Liver (tissue), 8 donors: ENCODE measurements at regions not wholly inside any gene's neighbourhood (a gene's known extent, or its start where the extent isn't known, plus 50 kb on each side); places are given as distances from the start of the nearest gene placed in this dataset.

ENCODE experiments used
- DNase-seq: peaks from one replicate; pipeline ENCODE4 v3.0.0-alpha.2; 2017; ENCODE audit warnings: low spot score
- H3K27ac ChIP-seq, 2 donors: one replicate each; pipeline ENCODE4 v1.7.0; 2013; ENCODE audit warnings: inconsistent platforms in 2 of 2, low read length in 2 of 2, control low read depth in 1 of 2, low read depth in 1 of 2, mild to moderate bottlenecking in 1 of 2
- H3K27me3 ChIP-seq, 4 donors: one replicate each; pipeline versions ENCODE4 v1.6.1 to v1.7.0; 2013; ENCODE audit warnings: low read length in 3 of 4, inconsistent platforms in 1 of 4, mild to moderate bottlenecking in 1 of 4, moderate library complexity in 1 of 4; ENCODE audit not compliant: control insufficient read depth in 4 of 4, insufficient read depth in 4 of 4
- H3K36me3 ChIP-seq, 4 donors: one replicate each; pipeline versions ENCODE4 v1.6.1 to v1.7.0; 2013; ENCODE audit warnings: low read length in 3 of 4, mild to moderate bottlenecking in 3 of 4, low read depth in 1 of 4, moderate library complexity in 1 of 4; ENCODE audit not compliant: control insufficient read depth in 4 of 4, insufficient read depth in 3 of 4
- H3K4me1 ChIP-seq, 4 donors: one replicate each; pipeline versions ENCODE4 v1.6.1 to v1.7.0; 2013; ENCODE audit warnings: low read length in 3 of 4, mild to moderate bottlenecking in 3 of 4, moderate library complexity in 1 of 4; ENCODE audit not compliant: control insufficient read depth in 4 of 4, insufficient read depth in 4 of 4
- H3K4me3 ChIP-seq, 3 donors: one replicate each; pipeline versions ENCODE4 v1.6.1 to v1.7.0; 2013; ENCODE audit warnings: low read length in 3 of 3, control low read depth in 1 of 3, low read depth in 1 of 3, mild to moderate bottlenecking in 1 of 3
- H3K9ac ChIP-seq, 2 donors: one replicate each; pipeline ENCODE4 v1.7.0; 2013; ENCODE audit warnings: low read length in 2 of 2, mild to moderate bottlenecking in 2 of 2, moderate library complexity in 2 of 2, control low read depth in 1 of 2, low read depth in 1 of 2
- H3K9me3 ChIP-seq, 4 donors: one replicate each; pipeline versions ENCODE4 v1.6.1 to v1.7.0; 2013; ENCODE audit warnings: low read length in 3 of 4; ENCODE audit not compliant: control insufficient read depth in 4 of 4
- EGR1 ChIP-seq, 2 donors: IDR thresholded peaks; 2 replicates each; pipeline ENCODE4 v1.6.1; 2016 to 2018; ENCODE audit warnings: antibody characterized with exemption in 2 of 2, low read depth in 2 of 2
- FOXA1 ChIP-seq: IDR thresholded peaks from 2 replicates; pipeline ENCODE4 v1.6.1; 2016; ENCODE audit warnings: antibody characterized with exemption
- FOXA2 ChIP-seq: IDR thresholded peaks from 2 replicates; pipeline ENCODE4 v1.6.1; 2016; ENCODE audit warnings: antibody characterized with exemption
- GABPA ChIP-seq, 2 donors: IDR thresholded peaks in 1 of 2; conservative IDR thresholded peaks in 1 of 2; 2 replicates each; pipeline ENCODE4 v1.6.1; 2016; ENCODE audit warnings: antibody characterized with exemption in 2 of 2, mild to moderate bottlenecking in 1 of 2, moderate library complexity in 1 of 2
- HNF4A ChIP-seq, 2 donors: conservative IDR thresholded peaks; 2 replicates each; pipeline ENCODE4 v1.6.1; 2016; ENCODE audit warnings: antibody characterized with exemption in 2 of 2, mild to moderate bottlenecking in 2 of 2
- HNF4G ChIP-seq: IDR thresholded peaks from 2 replicates; pipeline ENCODE4 v1.6.1; 2016; ENCODE audit warnings: antibody characterized with exemption
- JUND ChIP-seq, 2 donors: IDR thresholded peaks; 2 replicates each; pipeline ENCODE4 v1.6.1; 2016; ENCODE audit warnings: antibody characterized with exemption in 2 of 2
- NR2F2 ChIP-seq: IDR thresholded peaks from 2 replicates; pipeline ENCODE4 v1.6.1; 2016; ENCODE audit warnings: antibody characterized with exemption
- RAD21 ChIP-seq, 2 donors: IDR thresholded peaks; 2 replicates each; pipeline ENCODE4 v1.6.1; 2016; ENCODE audit warnings: antibody characterized with exemption in 2 of 2, mild to moderate bottlenecking in 2 of 2
- RXRA ChIP-seq, 2 donors: IDR thresholded peaks; 2 replicates each; pipeline ENCODE4 v1.6.1; 2017 to 2018; ENCODE audit warnings: antibody characterized with exemption in 2 of 2, mild to moderate bottlenecking in 1 of 2
- SP1 ChIP-seq: IDR thresholded peaks from 2 replicates; pipeline ENCODE4 v1.6.1; 2018; ENCODE audit warnings: antibody characterized with exemption, mild to moderate bottlenecking
- TAF1 ChIP-seq: conservative IDR thresholded peaks from 2 replicates; pipeline ENCODE4 v1.6.1; 2016; ENCODE audit warnings: antibody characterized with exemption, mild to moderate bottlenecking
- YY1 ChIP-seq: IDR thresholded peaks from 2 replicates; pipeline ENCODE4 v1.6.1; 2016; ENCODE audit warnings: antibody characterized with exemption, mild to moderate bottlenecking
- WGBS: extraction: QIAGEN DNeasy Blood & Tissue Kit; methylation state at CpG from one replicate; pipeline ENCODE4 v1.1.7; 2013; 5-methylcytosine and 5-hydroxymethylcytosine counted together
- TF ChIP-seq, protein P1 (sequence below): IDR thresholded peaks from 2 replicates; pipeline ENCODE4 v1.6.1; 2016; ENCODE audit warnings: antibody characterized with exemption
- TF ChIP-seq, protein P2 (sequence below): IDR thresholded peaks from 2 replicates; pipeline ENCODE4 v1.6.1; 2016; ENCODE audit warnings: antibody characterized with exemption
- TF ChIP-seq, protein P3 (sequence below): IDR thresholded peaks from 2 replicates; pipeline ENCODE4 v1.6.1; 2016; ENCODE audit warnings: antibody characterized with exemption, mild to moderate bottlenecking
- TF ChIP-seq, protein P4 (sequence below): IDR thresholded peaks from 2 replicates; pipeline ENCODE4 v1.6.1; 2016; ENCODE audit warnings: antibody characterized with exemption
- TF ChIP-seq, protein P5 (sequence below): fragments of 150-350 bp; IDR thresholded peaks from 2 replicates; pipeline ENCODE4 v1.5.1; 2017; ENCODE audit warnings: improper control_type of control experiment, low read depth, low read length; ENCODE audit not compliant: missing input control
- donor health status: healthy.
- donor health status: healthy.
- donor health status: healthy.
- donor health status: healthy.
- donor health status: healthy.

DNA sequence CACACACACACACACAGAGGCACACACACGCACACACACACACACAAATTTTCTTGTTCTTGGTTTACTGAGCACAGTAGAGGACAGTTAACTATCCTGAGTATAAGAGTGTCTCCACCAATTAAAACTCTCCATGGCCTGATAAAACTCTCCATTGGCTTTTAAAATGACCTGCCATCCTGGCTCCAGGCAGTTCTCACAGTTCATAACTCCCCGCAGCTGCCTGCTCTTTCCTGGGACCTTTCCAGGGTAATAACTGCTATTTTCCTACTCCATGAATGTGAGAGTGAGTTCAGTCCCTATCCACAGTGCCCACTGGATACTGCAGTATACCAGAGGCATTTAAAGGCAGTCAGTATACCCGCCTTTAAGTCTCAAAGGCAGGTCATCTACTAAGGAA is 351.5 kb downstream of the PLPP3 start:
- 86% methylated on average over 3 of the region's 3 CpGs for WGBS
- H3K36me3 ChIP-seq: no peaks in the 10 kb centered on the region
- H3K9me3 ChIP-seq: no peaks in the 10 kb centered on the region
- no peak overlapping the region for H3K4me3 ChIP-seq
- no peak overlapping the region for H3K27ac ChIP-seq
- TF ChIP-seq, protein P1, sequence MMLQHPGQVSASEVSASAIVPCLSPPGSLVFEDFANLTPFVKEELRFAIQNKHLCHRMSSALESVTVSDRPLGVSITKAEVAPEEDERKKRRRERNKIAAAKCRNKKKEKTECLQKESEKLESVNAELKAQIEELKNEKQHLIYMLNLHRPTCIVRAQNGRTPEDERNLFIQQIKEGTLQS: no peak
- no peak for TF ChIP-seq FOXA1
- TF ChIP-seq HNF4A (conservative IDR thresholded peaks at IDR 0.05): no peak
- no peak for TF ChIP-seq RXRA (IDR thresholded peaks at IDR 0.05)
- TF ChIP-seq YY1: no peak
- no peak for TF ChIP-seq RAD21 (IDR thresholded peaks at IDR 0.05)
- TF ChIP-seq, protein P2, sequence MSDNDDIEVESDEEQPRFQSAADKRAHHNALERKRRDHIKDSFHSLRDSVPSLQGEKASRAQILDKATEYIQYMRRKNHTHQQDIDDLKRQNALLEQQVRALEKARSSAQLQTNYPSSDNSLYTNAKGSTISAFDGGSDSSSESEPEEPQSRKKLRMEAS: no peak
- TF ChIP-seq, protein P3, sequence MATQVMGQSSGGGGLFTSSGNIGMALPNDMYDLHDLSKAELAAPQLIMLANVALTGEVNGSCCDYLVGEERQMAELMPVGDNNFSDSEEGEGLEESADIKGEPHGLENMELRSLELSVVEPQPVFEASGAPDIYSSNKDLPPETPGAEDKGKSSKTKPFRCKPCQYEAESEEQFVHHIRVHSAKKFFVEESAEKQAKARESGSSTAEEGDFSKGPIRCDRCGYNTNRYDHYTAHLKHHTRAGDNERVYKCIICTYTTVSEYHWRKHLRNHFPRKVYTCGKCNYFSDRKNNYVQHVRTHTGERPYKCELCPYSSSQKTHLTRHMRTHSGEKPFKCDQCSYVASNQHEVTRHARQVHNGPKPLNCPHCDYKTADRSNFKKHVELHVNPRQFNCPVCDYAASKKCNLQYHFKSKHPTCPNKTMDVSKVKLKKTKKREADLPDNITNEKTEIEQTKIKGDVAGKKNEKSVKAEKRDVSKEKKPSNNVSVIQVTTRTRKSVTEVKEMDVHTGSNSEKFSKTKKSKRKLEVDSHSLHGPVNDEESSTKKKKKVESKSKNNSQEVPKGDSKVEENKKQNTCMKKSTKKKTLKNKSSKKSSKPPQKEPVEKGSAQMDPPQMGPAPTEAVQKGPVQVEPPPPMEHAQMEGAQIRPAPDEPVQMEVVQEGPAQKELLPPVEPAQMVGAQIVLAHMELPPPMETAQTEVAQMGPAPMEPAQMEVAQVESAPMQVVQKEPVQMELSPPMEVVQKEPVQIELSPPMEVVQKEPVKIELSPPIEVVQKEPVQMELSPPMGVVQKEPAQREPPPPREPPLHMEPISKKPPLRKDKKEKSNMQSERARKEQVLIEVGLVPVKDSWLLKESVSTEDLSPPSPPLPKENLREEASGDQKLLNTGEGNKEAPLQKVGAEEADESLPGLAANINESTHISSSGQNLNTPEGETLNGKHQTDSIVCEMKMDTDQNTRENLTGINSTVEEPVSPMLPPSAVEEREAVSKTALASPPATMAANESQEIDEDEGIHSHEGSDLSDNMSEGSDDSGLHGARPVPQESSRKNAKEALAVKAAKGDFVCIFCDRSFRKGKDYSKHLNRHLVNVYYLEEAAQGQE: no peak
- TF ChIP-seq HNF4G: no peak
- TF ChIP-seq GABPA (IDR thresholded peaks at IDR 0.05 in 1 of 2, conservative IDR thresholded peaks at IDR 0.05 in 1 of 2): no peak
- TF ChIP-seq, protein P4, sequence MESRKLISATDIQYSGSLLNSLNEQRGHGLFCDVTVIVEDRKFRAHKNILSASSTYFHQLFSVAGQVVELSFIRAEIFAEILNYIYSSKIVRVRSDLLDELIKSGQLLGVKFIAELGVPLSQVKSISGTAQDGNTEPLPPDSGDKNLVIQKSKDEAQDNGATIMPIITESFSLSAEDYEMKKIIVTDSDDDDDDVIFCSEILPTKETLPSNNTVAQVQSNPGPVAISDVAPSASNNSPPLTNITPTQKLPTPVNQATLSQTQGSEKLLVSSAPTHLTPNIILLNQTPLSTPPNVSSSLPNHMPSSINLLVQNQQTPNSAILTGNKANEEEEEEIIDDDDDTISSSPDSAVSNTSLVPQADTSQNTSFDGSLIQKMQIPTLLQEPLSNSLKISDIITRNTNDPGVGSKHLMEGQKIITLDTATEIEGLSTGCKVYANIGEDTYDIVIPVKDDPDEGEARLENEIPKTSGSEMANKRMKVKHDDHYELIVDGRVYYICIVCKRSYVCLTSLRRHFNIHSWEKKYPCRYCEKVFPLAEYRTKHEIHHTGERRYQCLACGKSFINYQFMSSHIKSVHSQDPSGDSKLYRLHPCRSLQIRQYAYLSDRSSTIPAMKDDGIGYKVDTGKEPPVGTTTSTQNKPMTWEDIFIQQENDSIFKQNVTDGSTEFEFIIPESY: no peak
- no peak for TF ChIP-seq FOXA2
- TF ChIP-seq TAF1: no peak
- no peak for TF ChIP-seq JUND (IDR thresholded peaks at IDR 0.05)
- TF ChIP-seq SP1: no peak
- no peak for TF ChIP-seq EGR1 (IDR thresholded peaks at IDR 0.05; ENCODE audit: low read depth in 2 of 2)
- TF ChIP-seq, protein P5, sequence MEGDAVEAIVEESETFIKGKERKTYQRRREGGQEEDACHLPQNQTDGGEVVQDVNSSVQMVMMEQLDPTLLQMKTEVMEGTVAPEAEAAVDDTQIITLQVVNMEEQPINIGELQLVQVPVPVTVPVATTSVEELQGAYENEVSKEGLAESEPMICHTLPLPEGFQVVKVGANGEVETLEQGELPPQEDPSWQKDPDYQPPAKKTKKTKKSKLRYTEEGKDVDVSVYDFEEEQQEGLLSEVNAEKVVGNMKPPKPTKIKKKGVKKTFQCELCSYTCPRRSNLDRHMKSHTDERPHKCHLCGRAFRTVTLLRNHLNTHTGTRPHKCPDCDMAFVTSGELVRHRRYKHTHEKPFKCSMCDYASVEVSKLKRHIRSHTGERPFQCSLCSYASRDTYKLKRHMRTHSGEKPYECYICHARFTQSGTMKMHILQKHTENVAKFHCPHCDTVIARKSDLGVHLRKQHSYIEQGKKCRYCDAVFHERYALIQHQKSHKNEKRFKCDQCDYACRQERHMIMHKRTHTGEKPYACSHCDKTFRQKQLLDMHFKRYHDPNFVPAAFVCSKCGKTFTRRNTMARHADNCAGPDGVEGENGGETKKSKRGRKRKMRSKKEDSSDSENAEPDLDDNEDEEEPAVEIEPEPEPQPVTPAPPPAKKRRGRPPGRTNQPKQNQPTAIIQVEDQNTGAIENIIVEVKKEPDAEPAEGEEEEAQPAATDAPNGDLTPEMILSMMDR: no peak
- no peak for TF ChIP-seq NR2F2
- no peak for DNase-seq
- H3K9ac ChIP-seq: no peak overlapping the region
- H3K27me3 ChIP-seq: no peaks in the 10 kb centered on the region
- no peaks in the 10 kb centered on the region for H3K4me1 ChIP-seq
